GM19467 (cell line): ENCODE measurements at regions not wholly inside any gene's neighbourhood (a gene's known extent, or its start where the extent isn't known, plus 50 kb on each side); places are given as distances from the start of the nearest gene placed in this dataset.

ENCODE experiments used
- ATAC-seq: cut with Tn5 transposase; IDR thresholded peaks from one replicate; pipeline ENCODE4 v1.9.1; 2021; ENCODE audit warnings: mild to moderate bottlenecking, moderate library complexity; ENCODE audit not compliant: unreplicated experiment

GRCh38 chr5:116702776-116703175, 128.2 kb upstream of the SEMA6A start:
- no peak for ATAC-seq

GRCh38 chr5:116699332-116699731, 124.7 kb upstream of the SEMA6A start:
- no peak for ATAC-seq

- ATAC-seq = no peak
These were observed 121.7 kb upstream of the SEMA6A start for GRCh38 chr5:116696366-116696765.

DNA sequence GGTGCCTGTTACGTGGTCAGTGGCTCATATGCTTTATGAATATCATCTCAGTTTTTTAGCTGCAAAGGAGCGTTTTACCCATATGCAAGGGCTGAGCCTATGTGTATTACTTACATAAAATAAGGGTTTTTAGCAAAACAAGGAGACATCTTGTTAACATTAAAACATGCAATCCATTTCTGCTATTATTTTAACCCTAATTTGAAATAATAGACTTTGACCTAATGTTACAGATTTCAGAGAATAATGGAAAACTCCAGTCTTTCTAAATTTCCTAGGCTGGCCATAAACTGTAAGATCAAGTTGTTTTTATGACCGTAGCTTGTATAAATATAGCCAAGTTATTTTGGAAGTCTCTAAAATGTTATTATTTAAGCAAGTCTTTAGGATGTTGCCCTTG, 121.1 kb upstream of the SEMA6A start:
- ATAC-seq = no peak

DNA sequence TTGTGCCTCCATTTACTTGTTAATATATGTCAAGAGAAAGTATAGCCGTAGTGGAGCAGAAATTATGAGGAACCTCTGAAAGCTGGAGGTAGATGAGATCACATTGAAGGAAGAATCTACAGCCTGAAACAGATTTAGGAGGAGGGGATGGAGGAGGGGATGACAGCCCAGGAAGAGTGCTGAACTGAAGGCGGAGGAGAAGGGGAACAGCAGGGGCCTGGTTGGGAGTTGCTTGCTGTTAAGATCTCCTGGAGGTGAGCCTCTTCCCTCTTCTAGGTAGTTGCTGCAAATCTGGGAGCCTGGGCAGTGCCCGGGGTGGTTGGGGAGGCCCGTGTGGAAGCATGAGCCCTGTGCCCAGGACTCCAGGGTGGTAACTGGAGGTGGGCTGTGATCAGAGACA, 111.8 kb upstream of the SEMA6A start:
- no peak for ATAC-seq

DNA sequence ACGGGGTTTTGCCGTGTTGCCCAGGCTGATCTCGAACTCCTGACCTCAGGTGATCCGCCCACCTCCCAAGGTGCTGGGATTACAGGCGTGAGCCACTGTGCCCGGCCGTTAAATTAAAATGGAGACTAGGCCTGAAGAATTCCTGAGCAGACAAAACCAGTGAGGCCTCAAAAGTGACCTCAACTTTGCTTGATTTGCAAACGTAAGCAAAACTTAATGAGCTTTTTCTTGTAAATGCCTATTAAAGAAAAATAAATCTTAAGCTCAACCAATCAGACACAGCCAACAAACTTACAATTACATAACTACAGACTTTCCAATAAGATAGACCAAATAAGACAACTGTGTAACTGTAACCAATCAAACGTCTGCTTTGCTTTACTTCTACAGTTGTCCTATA, 111.3 kb upstream of the SEMA6A start:
- ATAC-seq = no peak

DNA sequence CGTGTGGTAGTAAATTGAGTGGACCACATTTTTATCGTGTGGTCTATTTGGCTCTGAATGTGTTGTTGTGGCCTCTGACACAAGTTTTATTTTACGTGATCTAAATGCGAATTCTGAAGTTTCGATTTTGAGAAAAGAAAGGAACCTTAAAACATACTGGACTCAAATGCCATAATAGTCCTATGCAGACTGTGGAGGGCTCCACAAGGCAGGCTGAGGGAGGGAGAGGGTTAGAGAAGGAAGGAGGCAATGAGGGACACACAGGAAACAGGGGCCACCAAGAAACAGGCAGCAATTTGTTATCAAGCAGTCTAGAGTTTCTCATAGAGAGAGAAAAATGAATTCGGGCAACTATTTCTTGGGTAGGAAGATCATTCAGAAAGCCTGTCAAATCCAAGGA, 110.4 kb upstream of the SEMA6A start:
- no peak for ATAC-seq

DNA sequence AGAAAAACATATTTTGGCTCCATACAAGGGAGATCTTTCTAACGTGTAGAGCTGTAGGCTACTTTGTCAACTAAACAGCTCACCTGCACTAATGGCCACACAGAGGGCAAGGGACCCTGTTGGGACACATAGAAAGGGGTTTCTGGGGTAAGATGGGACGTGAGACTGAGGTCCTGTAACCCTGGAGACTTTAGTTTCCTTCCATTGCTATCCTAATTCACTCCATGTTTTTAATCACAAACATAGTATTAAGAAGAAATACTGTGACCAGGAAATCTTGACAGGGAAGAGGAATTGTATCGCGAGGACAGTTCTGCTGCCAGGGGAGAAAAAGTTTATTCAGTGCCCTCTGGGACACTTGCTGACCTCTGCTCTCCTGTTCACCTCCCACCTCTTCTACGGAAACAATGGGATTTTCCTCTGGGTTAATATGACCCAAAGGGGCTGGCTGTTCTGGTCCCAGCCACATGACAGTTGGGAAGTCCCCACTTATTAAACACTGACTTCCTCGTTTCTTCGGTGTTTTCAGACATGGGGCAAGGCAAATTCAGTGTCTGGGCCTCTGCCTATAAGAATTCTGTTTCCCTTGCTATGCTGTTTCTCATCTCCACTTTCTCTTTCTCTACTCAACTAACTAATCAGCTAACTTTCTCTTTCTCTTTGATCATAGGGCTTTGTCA, 106.9 kb upstream of the SEMA6A start:
- peak; percentile 99 for ATAC-seq

- no peak for ATAC-seq
These were observed 100.9 kb upstream of the SEMA6A start for GRCh38 chr5:116675626-116675910.

GRCh38 chr5:116674881-116675625, 100.4 kb upstream of the SEMA6A start:
- ATAC-seq = no peak

DNA sequence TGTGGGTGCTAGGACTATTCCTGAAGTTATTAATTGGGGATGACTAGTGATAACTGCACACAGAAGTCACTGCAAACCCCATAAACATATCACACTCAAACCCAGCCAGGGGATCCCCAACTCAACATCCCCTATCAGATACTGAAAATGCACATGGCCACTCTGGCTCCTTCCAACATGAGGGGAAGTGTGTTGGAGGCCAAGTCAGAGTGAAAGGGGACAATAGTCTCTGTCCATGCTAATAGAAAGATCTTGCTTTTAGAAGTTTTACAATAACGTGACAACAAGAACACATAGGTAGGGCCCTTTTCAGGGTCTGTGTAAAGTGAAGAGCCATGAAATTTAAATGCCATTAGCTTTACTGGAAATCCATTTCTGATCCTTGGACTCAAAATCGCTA, 98.8 kb upstream of the SEMA6A start:
- no peak for ATAC-seq

GRCh38 chr5:116672203-116672602, 97.6 kb upstream of the SEMA6A start:
- no peak for ATAC-seq

DNA sequence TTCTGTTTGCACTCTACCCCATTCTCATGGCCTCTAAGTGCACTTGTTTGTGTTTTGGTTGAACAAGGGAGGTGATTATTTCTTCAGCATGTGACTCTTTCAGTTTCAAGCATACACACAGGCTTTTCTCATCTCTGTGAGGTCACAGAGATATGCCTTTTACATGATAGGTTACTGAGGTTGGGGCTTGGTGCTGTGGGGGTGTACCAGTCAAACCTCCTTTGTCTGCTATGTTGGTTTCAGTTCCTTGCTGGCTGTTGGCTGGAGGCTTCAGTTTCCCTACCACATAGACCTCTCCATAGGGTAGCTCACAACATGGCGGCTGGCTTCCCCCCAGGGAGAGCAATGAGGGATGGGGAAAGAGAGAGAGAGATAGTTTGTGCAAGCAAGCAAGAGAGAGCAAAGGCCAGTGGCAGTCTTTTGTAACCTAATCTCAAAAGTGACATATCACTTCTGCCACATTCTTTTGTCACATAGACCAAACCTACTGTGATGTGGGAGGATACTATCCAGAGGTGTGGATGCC, 96.7 kb upstream of the SEMA6A start:
- peak; percentile 96 for ATAC-seq

GRCh38 chr5:116669261-116670031, 94.8 kb upstream of the SEMA6A start:
- ATAC-seq = no peak

GRCh38 chr5:116668390-116668789, 93.8 kb upstream of the SEMA6A start:
- ATAC-seq = no peak

- no peak for ATAC-seq
These were observed 92.3 kb upstream of the SEMA6A start for GRCh38 chr5:116666901-116667300.

- ATAC-seq = no peak
These were observed 90.4 kb upstream of the SEMA6A start for GRCh38 chr5:116664988-116665387.

DNA sequence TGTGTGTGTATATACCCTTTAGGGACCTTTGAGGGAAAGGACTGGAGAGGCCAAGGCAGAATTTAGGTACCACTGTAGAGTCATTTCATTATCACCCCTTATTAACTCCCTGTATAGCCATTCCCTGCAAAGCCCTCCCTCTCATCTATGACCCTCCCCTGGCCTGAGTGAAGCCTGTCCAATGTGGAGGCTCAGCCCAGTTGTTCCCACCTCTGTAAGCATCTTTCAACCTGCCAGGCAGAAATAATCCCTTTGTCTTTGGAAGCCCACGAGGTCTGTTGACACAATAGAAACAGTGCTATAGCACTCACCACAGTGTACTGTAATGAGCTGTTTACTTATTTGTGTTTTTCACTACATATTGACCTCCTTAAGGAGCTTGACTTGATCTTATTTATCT, 88.5 kb upstream of the SEMA6A start:
- ATAC-seq = no peak

DNA sequence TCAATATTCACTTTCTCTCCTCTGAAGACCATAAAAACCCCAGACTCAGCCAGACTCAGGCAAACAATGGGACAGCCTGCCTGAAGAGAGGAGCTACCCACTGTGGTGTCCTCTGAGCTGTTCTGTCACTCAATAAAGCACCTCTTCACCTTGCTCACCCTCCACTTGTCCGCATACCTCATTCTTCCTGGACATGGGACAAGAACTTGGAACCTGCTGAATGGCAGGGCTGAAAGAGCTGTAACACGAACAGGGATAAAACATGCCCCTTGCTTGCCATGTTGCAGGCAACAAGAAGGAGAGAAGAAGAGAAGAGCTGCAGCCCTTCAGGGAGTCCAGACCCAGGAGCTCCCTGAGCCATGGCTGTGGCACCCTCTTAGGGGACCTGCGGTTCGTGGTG, 86.8 kb upstream of the SEMA6A start:
- ATAC-seq = no peak

GRCh38 chr5:116660929-116661328, 86.3 kb upstream of the SEMA6A start:
- no peak for ATAC-seq

DNA sequence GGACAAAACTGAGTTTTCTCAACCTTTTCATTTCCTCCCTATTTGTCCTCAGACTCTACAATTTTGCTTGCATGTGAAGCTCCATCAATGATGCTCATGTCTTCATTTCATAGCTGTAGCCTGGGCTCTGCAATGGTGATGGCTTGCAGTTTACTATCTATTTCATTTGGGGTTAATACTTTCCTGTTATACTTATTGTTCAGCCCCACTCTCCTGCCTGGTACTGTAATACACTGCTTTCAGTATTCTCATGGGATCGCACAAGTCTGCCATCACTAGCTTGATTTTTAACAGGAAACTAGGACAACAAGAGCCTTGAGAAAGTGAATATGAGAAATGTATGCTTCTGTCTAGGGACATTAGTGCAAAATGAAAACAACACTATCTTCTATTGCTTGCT, 84.2 kb upstream of the SEMA6A start:
- ATAC-seq = no peak

GRCh38 chr5:116658141-116658540, 83.5 kb upstream of the SEMA6A start:
- ATAC-seq = no peak
